ENCODE measurements at regions not wholly inside any gene's neighbourhood (a gene's known extent, or its start where the extent isn't known, plus 50 kb on each side); places are given as distances from the start of the nearest gene placed in this dataset.

DNA sequence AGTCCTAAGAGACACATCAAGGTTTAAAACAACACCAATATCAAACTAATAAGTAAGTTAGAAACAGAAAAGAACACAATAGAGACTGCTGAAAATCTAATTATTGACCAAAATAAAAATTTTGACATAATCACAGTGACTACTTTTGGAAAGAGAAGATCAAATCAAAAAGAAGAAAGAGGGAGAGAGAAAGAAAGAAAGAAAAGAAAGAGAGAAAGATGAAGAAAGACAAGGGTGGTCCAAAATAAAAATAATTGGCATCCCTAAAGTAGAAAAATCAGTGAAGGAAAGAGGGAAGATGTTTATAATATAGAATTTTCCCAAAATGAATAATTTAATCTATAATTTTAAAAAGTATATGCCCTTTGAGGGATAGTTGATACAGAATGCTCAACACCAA is 118.8 kb upstream of the VIPR2 start:
- TF ChIP-seq, protein P1, sequence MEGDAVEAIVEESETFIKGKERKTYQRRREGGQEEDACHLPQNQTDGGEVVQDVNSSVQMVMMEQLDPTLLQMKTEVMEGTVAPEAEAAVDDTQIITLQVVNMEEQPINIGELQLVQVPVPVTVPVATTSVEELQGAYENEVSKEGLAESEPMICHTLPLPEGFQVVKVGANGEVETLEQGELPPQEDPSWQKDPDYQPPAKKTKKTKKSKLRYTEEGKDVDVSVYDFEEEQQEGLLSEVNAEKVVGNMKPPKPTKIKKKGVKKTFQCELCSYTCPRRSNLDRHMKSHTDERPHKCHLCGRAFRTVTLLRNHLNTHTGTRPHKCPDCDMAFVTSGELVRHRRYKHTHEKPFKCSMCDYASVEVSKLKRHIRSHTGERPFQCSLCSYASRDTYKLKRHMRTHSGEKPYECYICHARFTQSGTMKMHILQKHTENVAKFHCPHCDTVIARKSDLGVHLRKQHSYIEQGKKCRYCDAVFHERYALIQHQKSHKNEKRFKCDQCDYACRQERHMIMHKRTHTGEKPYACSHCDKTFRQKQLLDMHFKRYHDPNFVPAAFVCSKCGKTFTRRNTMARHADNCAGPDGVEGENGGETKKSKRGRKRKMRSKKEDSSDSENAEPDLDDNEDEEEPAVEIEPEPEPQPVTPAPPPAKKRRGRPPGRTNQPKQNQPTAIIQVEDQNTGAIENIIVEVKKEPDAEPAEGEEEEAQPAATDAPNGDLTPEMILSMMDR (IDR thresholded peaks at IDR 0.05) = no peak
- TF ChIP-seq POLR2A (IDR thresholded peaks at IDR 0.05) = no peak

Measured in right lobe of liver (tissue), 4 donors.